HepG2 (cell line): ENCODE measurements at regions not wholly inside any gene's neighbourhood (a gene's known extent, or its start where the extent isn't known, plus 50 kb on each side); places are given as distances from the start of the nearest gene placed in this dataset.

Experiments
- ATAC-seq: fragments of 200-7000 bp; cut with Tn5 transposase; 3 replicates; pipeline ENCODE4 v1.9.1; 2020; ENCODE audit warnings: mild to moderate bottlenecking, moderate library complexity
- BruUV-seq: library from RNA; stranded (reverse); fragments of 400-500 nt; replicated peaks from 2 replicates; lab custom pipeline; 2021; lab: Mats Ljungman, UMichigan
- CTCF ChIA-PET: fragments of 300-600 bp; formaldehyde crosslinking; extraction: SDS; loops from one replicate; lab custom pipeline; 2021; ENCODE audit warnings: low total read pairs, inconsistent platforms, low intra/inter-chr PET ratio; lab: Yijun Ruan, JAX
- POLR2A ChIA-PET: fragments of 350-600 bp; sonication (Branson Sonifier 250); formaldehyde crosslinking; loops from one replicate; lab custom pipeline; 2020; ENCODE audit warnings: antibody characterized with exemption, inconsistent platforms; lab: Yijun Ruan, JAX
- DNase-seq: peaks from one replicate; pipeline ENCODE4 v3.0.0-alpha.2; 2015; ENCODE audit warnings: low spot score
- FAIRE-seq: peaks from 3 replicates; lab custom pipeline; 2011; peaks lifted over from hg19 to GRCh38; lab: Jason Lieb, UNC
- H2AFZ ChIP-seq: one replicate; pipeline ENCODE4 v1.6.1; 2011; ENCODE audit warnings: low read length, inconsistent platforms
- H3K27ac ChIP-seq: fragments of 300-600 bp; 3 replicates; pipeline ENCODE4 v1.8.0; 2011; ENCODE audit warnings: mixed run types, mild to moderate bottlenecking, mixed read lengths, low read length, inconsistent platforms; ENCODE audit not compliant: insufficient read depth; ENCODE audit errors: extremely low read length
- H3K27me3 ChIP-seq, 2 experiments: fragments of 200-600 bp in 1 of 2; 2 replicates in 1 of 2; 3 replicates in 1 of 2; pipeline versions ENCODE4 v1.6.0 to v1.8.0; 2011; ENCODE audit warnings: low read length in 2 of 2, mild to moderate bottlenecking in 2 of 2, moderate library complexity in 2 of 2, inconsistent platforms in 1 of 2; ENCODE audit not compliant: insufficient read depth in 2 of 2, control insufficient read depth in 1 of 2
- H3K36me3 ChIP-seq, 2 experiments: fragments of 200-600 bp in 1 of 2; replicated peaks in 1 of 2; 2 replicates in 1 of 2; 3 replicates in 1 of 2; pipeline versions ENCODE4 v1.5.1 to v1.8.0; 2011; ENCODE audit warnings: low read length in 2 of 2, inconsistent platforms in 1 of 2; ENCODE audit not compliant: insufficient read depth in 2 of 2, control insufficient read depth in 1 of 2
- H3K4me1 ChIP-seq: 2 replicates; pipeline ENCODE4 v1.5.1; 2012; ENCODE audit warnings: low read length, inconsistent platforms; ENCODE audit not compliant: insufficient read depth
- H3K4me2 ChIP-seq: 2 replicates; pipeline ENCODE4 v1.6.0; 2011; ENCODE audit warnings: low read depth, low read length, inconsistent platforms
- H3K4me3 ChIP-seq, 3 experiments: fragments of 200-600 bp in 1 of 3; sonication (generic), shearing (Covaris generic) in 1 of 3; replicated peaks in 1 of 3; 2 replicates each; pipeline ENCODE4 v1.5.1; 2011 to 2016; ENCODE audit warnings: low read length in 3 of 3, inconsistent platforms in 2 of 3, low read depth in 2 of 3, mild to moderate bottlenecking in 2 of 3, control low read depth in 1 of 3, mixed read lengths in 1 of 3; ENCODE audit not compliant: insufficient read depth in 1 of 3
- H3K79me2 ChIP-seq: one replicate; pipeline ENCODE4 v1.6.1; 2011; ENCODE audit warnings: low read length, inconsistent platforms; ENCODE audit not compliant: insufficient read depth
- H3K9ac ChIP-seq: 2 replicates; pipeline ENCODE4 v1.6.0; 2011; ENCODE audit warnings: mild to moderate bottlenecking, low read depth, low read length, inconsistent platforms; ENCODE audit not compliant: insufficient read depth
- H3K9me3 ChIP-seq: 2 replicates; pipeline ENCODE4 v1.5.1; 2012; ENCODE audit warnings: mild to moderate bottlenecking, low read length
- H4K20me1 ChIP-seq: 2 replicates; pipeline ENCODE4 v1.6.0; 2011; ENCODE audit warnings: inconsistent platforms, mild to moderate bottlenecking, low read length, moderate library complexity; ENCODE audit not compliant: insufficient read depth
- CREM ChIP-seq, 2 experiments: sonication (generic) in 1 of 2; formaldehyde crosslinking in 1 of 2; IDR thresholded peaks; 2 replicates each; pipeline versions ENCODE4 v1.4.0 to v1.6.1; 2016 to 2020; ENCODE audit warnings: antibody characterized with exemption in 1 of 2, mild to moderate bottlenecking in 1 of 2, missing genetic modification reagents in 1 of 2
- MED13 ChIP-seq: sonication (generic); formaldehyde crosslinking; IDR thresholded peaks from 2 replicates; pipeline ENCODE4 v1.5.0; 2020; ENCODE audit warnings: missing genetic modification reagents
- MLLT10 ChIP-seq: sonication (generic); formaldehyde crosslinking; IDR thresholded peaks from 2 replicates; pipeline ENCODE4 v1.4.0; 2020; ENCODE audit warnings: missing genetic modification reagents
- TCF7L2 ChIP-seq: IDR thresholded peaks from 2 replicates; pipeline ENCODE4 v1.6.1; 2011; ENCODE audit warnings: mild to moderate bottlenecking, low read depth, low read length, moderate library complexity
- TFAP4 ChIP-seq: sonication (generic); IDR thresholded peaks from 2 replicates; pipeline ENCODE4 v1.6.1; 2016; ENCODE audit warnings: low read depth, borderline replicate concordance
- ZMYM2 ChIP-seq: sonication (generic); formaldehyde crosslinking; IDR thresholded peaks from 2 replicates; pipeline ENCODE4 v1.8.0; 2022; ENCODE audit warnings: mild to moderate bottlenecking, missing genetic modification reagents
- ZNF318 ChIP-seq: sonication (generic); formaldehyde crosslinking; IDR thresholded peaks from 2 replicates; pipeline ENCODE4 v1.4.0; 2020; ENCODE audit warnings: mild to moderate bottlenecking, missing genetic modification reagents
- ZNF430 ChIP-seq: sonication (generic); formaldehyde crosslinking; IDR thresholded peaks from 2 replicates; pipeline ENCODE4 v1.9.0; 2021; ENCODE audit warnings: mild to moderate bottlenecking, missing genetic modification reagents
- ZNF780A ChIP-seq: sonication (generic); formaldehyde crosslinking; IDR thresholded peaks from 2 replicates; pipeline ENCODE4 v1.8.0; 2022; ENCODE audit warnings: mild to moderate bottlenecking, missing genetic modification reagents, moderate library complexity
- WGBS: methylation state at CpG from one replicate; pipeline ENCODE4 v1.1.6; 2017; ENCODE audit warnings: low lambda C conversion rate; 5-methylcytosine and 5-hydroxymethylcytosine counted together
- in situ Hi-C: cut with HindIII; loops from 2 replicates; pipeline ENCODE4 v1.10.0; 2017; ENCODE audit warnings: low pct_unique_long_range_greater_than_20kb; ENCODE audit not compliant: extremely low pct_ligation_motif_present
- intact Hi-C: fragments of 100-400 bp; cut with micrococcal nuclease; formaldehyde crosslinking; loops from one replicate; pipeline ENCODE4 v1.10.0; 2022; ENCODE audit not compliant: unreplicated experiment
- TF ChIP-seq, protein P1 (sequence below): IDR thresholded peaks from 2 replicates; pipeline ENCODE4 v1.4.0; 2020; ENCODE audit warnings: mild to moderate bottlenecking, missing genetic modification reagents
- TF ChIP-seq, protein P2 (sequence below): sonication (generic); formaldehyde crosslinking; IDR thresholded peaks from 2 replicates; pipeline ENCODE4 v1.4.0; 2020; ENCODE audit warnings: missing genetic modification reagents

DNA sequence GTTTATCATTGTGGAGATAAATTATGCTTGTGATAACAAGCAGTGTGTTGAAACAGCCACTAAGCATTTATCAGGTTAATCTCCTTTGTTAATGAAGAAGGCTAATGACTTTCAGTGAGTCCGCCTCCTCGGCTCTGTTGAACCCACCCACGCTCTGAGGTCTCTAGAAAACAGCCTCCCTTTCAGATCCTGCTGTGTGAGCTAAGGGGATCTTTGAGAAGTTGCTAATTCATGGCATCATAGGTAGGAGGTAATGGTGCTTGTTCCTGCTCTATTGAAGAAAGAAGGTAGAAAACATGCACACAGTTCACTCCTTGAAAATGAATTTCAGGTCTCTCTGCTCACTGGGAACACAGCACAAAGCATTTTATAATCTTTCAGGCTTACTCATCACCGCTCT lies 483.9 kb downstream of the AACS start:
- ATAC-seq (no peak), DNase-seq (no peak), FAIRE-seq (no peak)
- H3K4me3 ChIP-seq = no peak overlapping the region
- 2% methylated on average over 4 of the region's 4 CpGs for WGBS
- H3K4me2 ChIP-seq = no peak overlapping the region
- no peaks in the 10 kb centered on the region for H3K36me3 ChIP-seq
- intact Hi-C loops (no loop called here), in situ Hi-C loops (loop anchor here (25.0 kb wide), 2 partner anchors 1188 to 1838 kb away; no protein-coding TSS in a partner anchor)
- H3K9me3 ChIP-seq = no peaks in the 10 kb centered on the region
- no peaks in the 10 kb centered on the region for H3K27me3 ChIP-seq
- no TSS peak for BruUV-seq
- no peak overlapping the region for H3K9ac ChIP-seq
- ChIA-PET POLR2A (no interaction called here), CTCF (no interaction called here)
- no peak overlapping the region for H2AFZ ChIP-seq
- H4K20me1 ChIP-seq = no peaks in the 10 kb centered on the region
- H3K4me1 ChIP-seq = no peaks in the 10 kb centered on the region
- no peak overlapping the region for H3K27ac ChIP-seq
- no peaks in the 10 kb centered on the region for H3K79me2 ChIP-seq
- TF ChIP-seq CREM (IDR thresholded peaks at IDR 0.05) (no peak), CREM (CRISPR knock-in tag; IDR thresholded peaks at IDR 0.05) (no peak), MED13 (no peak), ZNF318 (no peak), MLLT10 (CRISPR knock-in tag) (no peak), ZNF780A (CRISPR knock-in tag) (no peak), ZNF430 (CRISPR knock-in tag) (no peak), TFAP4 (no peak), ZMYM2 (no peak), TCF7L2 (no peak)
- TF ChIP-seq, protein P1, sequence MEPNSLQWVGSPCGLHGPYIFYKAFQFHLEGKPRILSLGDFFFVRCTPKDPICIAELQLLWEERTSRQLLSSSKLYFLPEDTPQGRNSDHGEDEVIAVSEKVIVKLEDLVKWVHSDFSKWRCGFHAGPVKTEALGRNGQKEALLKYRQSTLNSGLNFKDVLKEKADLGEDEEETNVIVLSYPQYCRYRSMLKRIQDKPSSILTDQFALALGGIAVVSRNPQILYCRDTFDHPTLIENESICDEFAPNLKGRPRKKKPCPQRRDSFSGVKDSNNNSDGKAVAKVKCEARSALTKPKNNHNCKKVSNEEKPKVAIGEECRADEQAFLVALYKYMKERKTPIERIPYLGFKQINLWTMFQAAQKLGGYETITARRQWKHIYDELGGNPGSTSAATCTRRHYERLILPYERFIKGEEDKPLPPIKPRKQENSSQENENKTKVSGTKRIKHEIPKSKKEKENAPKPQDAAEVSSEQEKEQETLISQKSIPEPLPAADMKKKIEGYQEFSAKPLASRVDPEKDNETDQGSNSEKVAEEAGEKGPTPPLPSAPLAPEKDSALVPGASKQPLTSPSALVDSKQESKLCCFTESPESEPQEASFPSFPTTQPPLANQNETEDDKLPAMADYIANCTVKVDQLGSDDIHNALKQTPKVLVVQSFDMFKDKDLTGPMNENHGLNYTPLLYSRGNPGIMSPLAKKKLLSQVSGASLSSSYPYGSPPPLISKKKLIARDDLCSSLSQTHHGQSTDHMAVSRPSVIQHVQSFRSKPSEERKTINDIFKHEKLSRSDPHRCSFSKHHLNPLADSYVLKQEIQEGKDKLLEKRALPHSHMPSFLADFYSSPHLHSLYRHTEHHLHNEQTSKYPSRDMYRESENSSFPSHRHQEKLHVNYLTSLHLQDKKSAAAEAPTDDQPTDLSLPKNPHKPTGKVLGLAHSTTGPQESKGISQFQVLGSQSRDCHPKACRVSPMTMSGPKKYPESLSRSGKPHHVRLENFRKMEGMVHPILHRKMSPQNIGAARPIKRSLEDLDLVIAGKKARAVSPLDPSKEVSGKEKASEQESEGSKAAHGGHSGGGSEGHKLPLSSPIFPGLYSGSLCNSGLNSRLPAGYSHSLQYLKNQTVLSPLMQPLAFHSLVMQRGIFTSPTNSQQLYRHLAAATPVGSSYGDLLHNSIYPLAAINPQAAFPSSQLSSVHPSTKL (CRISPR knock-in tag) = no peak
- TF ChIP-seq, protein P2, sequence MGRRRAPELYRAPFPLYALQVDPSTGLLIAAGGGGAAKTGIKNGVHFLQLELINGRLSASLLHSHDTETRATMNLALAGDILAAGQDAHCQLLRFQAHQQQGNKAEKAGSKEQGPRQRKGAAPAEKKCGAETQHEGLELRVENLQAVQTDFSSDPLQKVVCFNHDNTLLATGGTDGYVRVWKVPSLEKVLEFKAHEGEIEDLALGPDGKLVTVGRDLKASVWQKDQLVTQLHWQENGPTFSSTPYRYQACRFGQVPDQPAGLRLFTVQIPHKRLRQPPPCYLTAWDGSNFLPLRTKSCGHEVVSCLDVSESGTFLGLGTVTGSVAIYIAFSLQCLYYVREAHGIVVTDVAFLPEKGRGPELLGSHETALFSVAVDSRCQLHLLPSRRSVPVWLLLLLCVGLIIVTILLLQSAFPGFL (CRISPR knock-in tag) = no peak
